ENCODE measurements at regions not wholly inside any gene's neighbourhood (a gene's known extent, or its start where the extent isn't known, plus 50 kb on each side); places are given as distances from the start of the nearest gene placed in this dataset.

- no peak for DNase-seq (ENCODE audit: low read depth in 6 of 9, low spot score in 9 of 9)
- no peaks in the 10 kb centered on the region for H3K36me3 ChIP-seq (ENCODE audit: control insufficient read depth in 2 of 2, insufficient read depth in 2 of 2, low read length in 1 of 2)
- no peaks in the 10 kb centered on the region for H3K27me3 ChIP-seq (ENCODE audit: control insufficient read depth in 2 of 2, insufficient read depth in 1 of 2, low read length in 1 of 2)
- no peak overlapping the region for H3K27ac ChIP-seq (ENCODE audit: low read depth in 1 of 2, low read length in 1 of 2)
- no peaks in the 10 kb centered on the region for H3K9me3 ChIP-seq (ENCODE audit: control insufficient read depth in 2 of 2, insufficient read depth in 1 of 2, low read length in 1 of 2)
- 94% methylated on average over 14 of the region's 14 CpGs for WGBS
- H3K4me3 ChIP-seq (ENCODE audit: low read length in 2 of 2), result no peak overlapping the region
- H3K4me1 ChIP-seq (ENCODE audit: control insufficient read depth in 2 of 2, insufficient read depth in 2 of 2, low read length in 2 of 2), result peaks cover 0 to 3% of the 10 kb centered on the region in 2 donors
Measured at GRCh38 chr11:126115816-126116331, 53.2 kb upstream of the CDON start.

- no peaks in the 10 kb centered on the region for H3K36me3 ChIP-seq (ENCODE audit: control insufficient read depth in 2 of 2, insufficient read depth in 2 of 2, low read length in 1 of 2)
- H3K27me3 ChIP-seq (ENCODE audit: control insufficient read depth in 2 of 2, insufficient read depth in 1 of 2, low read length in 1 of 2), result no peaks in the 10 kb centered on the region
- H3K4me3 ChIP-seq (ENCODE audit: low read length in 2 of 2), result no peak overlapping the region
- no peaks in the 10 kb centered on the region for H3K9me3 ChIP-seq (ENCODE audit: control insufficient read depth in 2 of 2, insufficient read depth in 1 of 2, low read length in 1 of 2)
- no peak overlapping the region for H3K27ac ChIP-seq (ENCODE audit: low read depth in 1 of 2, low read length in 1 of 2)
- DNase-seq (ENCODE audit: low read depth in 6 of 9, low spot score in 9 of 9), result no peak
- WGBS, result 76% methylated on average over 4 of the region's 4 CpGs
- peaks cover 0 to 3% of the 10 kb centered on the region in 2 donors for H3K4me1 ChIP-seq (ENCODE audit: control insufficient read depth in 2 of 2, insufficient read depth in 2 of 2, low read length in 2 of 2)
Measured at GRCh38 chr11:126115127-126115495, 52.4 kb upstream of the CDON start.

- Histone ChIP-seq H3K4me1 (ENCODE audit: control insufficient read depth in 2 of 2, insufficient read depth in 2 of 2, low read length in 2 of 2) (peaks cover 0 to 3% of the 10 kb centered on the region in 2 donors), H3K9me3 (ENCODE audit: control insufficient read depth in 2 of 2, insufficient read depth in 1 of 2, low read length in 1 of 2) (no peaks in the 10 kb centered on the region), H3K27ac (ENCODE audit: low read depth in 1 of 2, low read length in 1 of 2) (no peak overlapping the region), H3K36me3 (ENCODE audit: control insufficient read depth in 2 of 2, insufficient read depth in 2 of 2, low read length in 1 of 2) (no peaks in the 10 kb centered on the region), H3K4me3 (ENCODE audit: low read length in 2 of 2) (no peak overlapping the region), H3K27me3 (ENCODE audit: control insufficient read depth in 2 of 2, insufficient read depth in 1 of 2, low read length in 1 of 2) (no peaks in the 10 kb centered on the region)
- 87% methylated on average over 6 of the region's 6 CpGs for WGBS
- no peak for DNase-seq (ENCODE audit: low read depth in 6 of 9, low spot score in 9 of 9)
Measured at GRCh38 chr11:126114486-126115126, 51.9 kb upstream of the CDON start.

GRCh38 chr11:126113963-126114362 lies 51.3 kb upstream of the CDON start:
- no peaks in the 10 kb centered on the region for H3K27me3 ChIP-seq (ENCODE audit: control insufficient read depth in 2 of 2, insufficient read depth in 1 of 2, low read length in 1 of 2)
- H3K9me3 ChIP-seq (ENCODE audit: control insufficient read depth in 2 of 2, insufficient read depth in 1 of 2, low read length in 1 of 2), result no peaks in the 10 kb centered on the region
- WGBS, result 89% methylated on average over 4 of the region's 4 CpGs
- peaks cover 0 to 3% of the 10 kb centered on the region in 2 donors for H3K4me1 ChIP-seq (ENCODE audit: control insufficient read depth in 2 of 2, insufficient read depth in 2 of 2, low read length in 2 of 2)
- H3K36me3 ChIP-seq (ENCODE audit: control insufficient read depth in 2 of 2, insufficient read depth in 2 of 2, low read length in 1 of 2), result no peaks in the 10 kb centered on the region
- no peak overlapping the region for H3K4me3 ChIP-seq (ENCODE audit: low read length in 2 of 2)
- no peak for DNase-seq (ENCODE audit: low read depth in 6 of 9, low spot score in 9 of 9)
- no peak overlapping the region for H3K27ac ChIP-seq (ENCODE audit: low read depth in 1 of 2, low read length in 1 of 2)

- Histone ChIP-seq H3K27ac (ENCODE audit: low read depth in 1 of 2, low read length in 1 of 2) (no peak overlapping the region), H3K27me3 (ENCODE audit: control insufficient read depth in 2 of 2, insufficient read depth in 1 of 2, low read length in 1 of 2) (no peaks in the 10 kb centered on the region), H3K36me3 (ENCODE audit: control insufficient read depth in 2 of 2, insufficient read depth in 2 of 2, low read length in 1 of 2) (no peaks in the 10 kb centered on the region), H3K4me3 (ENCODE audit: low read length in 2 of 2) (no peak overlapping the region), H3K9me3 (ENCODE audit: control insufficient read depth in 2 of 2, insufficient read depth in 1 of 2, low read length in 1 of 2) (no peaks in the 10 kb centered on the region), H3K4me1 (ENCODE audit: control insufficient read depth in 2 of 2, insufficient read depth in 2 of 2, low read length in 2 of 2) (peaks cover 0 to 3% of the 10 kb centered on the region in 2 donors)
- WGBS, result 92% methylated on average over 7 of the region's 7 CpGs
- no peak for DNase-seq (ENCODE audit: low read depth in 6 of 9, low spot score in 9 of 9)
Measured at GRCh38 chr11:126113515-126113957, 50.9 kb upstream of the CDON start.

GRCh38 chr11:126113012-126113411 lies 50.3 kb upstream of the CDON start:
- Histone ChIP-seq H3K27ac (ENCODE audit: low read depth in 1 of 2, low read length in 1 of 2) (no peak overlapping the region), H3K4me1 (ENCODE audit: control insufficient read depth in 2 of 2, insufficient read depth in 2 of 2, low read length in 2 of 2) (peaks cover 0 to 3% of the 10 kb centered on the region in 2 donors), H3K36me3 (ENCODE audit: control insufficient read depth in 2 of 2, insufficient read depth in 2 of 2, low read length in 1 of 2) (no peaks in the 10 kb centered on the region), H3K9me3 (ENCODE audit: control insufficient read depth in 2 of 2, insufficient read depth in 1 of 2, low read length in 1 of 2) (no peaks in the 10 kb centered on the region), H3K27me3 (ENCODE audit: control insufficient read depth in 2 of 2, insufficient read depth in 1 of 2, low read length in 1 of 2) (no peaks in the 10 kb centered on the region), H3K4me3 (ENCODE audit: low read length in 2 of 2) (no peak overlapping the region)
- WGBS, result 90% methylated on average over 9 of the region's 9 CpGs
- DNase-seq (ENCODE audit: low read depth in 6 of 9, low spot score in 9 of 9), result no peak

- DNase-seq (ENCODE audit: low read depth in 6 of 9, low spot score in 9 of 9), result no peak
- 86% methylated on average over 14 of the region's 14 CpGs for WGBS
- H3K4me3 ChIP-seq (ENCODE audit: low read length in 2 of 2), result no peak overlapping the region
- no peak overlapping the region for H3K27ac ChIP-seq (ENCODE audit: low read depth in 1 of 2, low read length in 1 of 2)
- no peaks in the 10 kb centered on the region for H3K9me3 ChIP-seq (ENCODE audit: control insufficient read depth in 2 of 2, insufficient read depth in 1 of 2, low read length in 1 of 2)
- no peaks in the 10 kb centered on the region for H3K36me3 ChIP-seq (ENCODE audit: control insufficient read depth in 2 of 2, insufficient read depth in 2 of 2, low read length in 1 of 2)
- no peaks in the 10 kb centered on the region for H3K27me3 ChIP-seq (ENCODE audit: control insufficient read depth in 2 of 2, insufficient read depth in 1 of 2, low read length in 1 of 2)
- peaks cover 0 to 3% of the 10 kb centered on the region in 2 donors for H3K4me1 ChIP-seq (ENCODE audit: control insufficient read depth in 2 of 2, insufficient read depth in 2 of 2, low read length in 2 of 2)
Measured at GRCh38 chr11:126112547-126112946, 49.9 kb upstream of the CDON start.
